ENCODE measurements at regions not wholly inside any gene's neighbourhood (a gene's known extent, or its start where the extent isn't known, plus 50 kb on each side); places are given as distances from the start of the nearest gene placed in this dataset.

DNA sequence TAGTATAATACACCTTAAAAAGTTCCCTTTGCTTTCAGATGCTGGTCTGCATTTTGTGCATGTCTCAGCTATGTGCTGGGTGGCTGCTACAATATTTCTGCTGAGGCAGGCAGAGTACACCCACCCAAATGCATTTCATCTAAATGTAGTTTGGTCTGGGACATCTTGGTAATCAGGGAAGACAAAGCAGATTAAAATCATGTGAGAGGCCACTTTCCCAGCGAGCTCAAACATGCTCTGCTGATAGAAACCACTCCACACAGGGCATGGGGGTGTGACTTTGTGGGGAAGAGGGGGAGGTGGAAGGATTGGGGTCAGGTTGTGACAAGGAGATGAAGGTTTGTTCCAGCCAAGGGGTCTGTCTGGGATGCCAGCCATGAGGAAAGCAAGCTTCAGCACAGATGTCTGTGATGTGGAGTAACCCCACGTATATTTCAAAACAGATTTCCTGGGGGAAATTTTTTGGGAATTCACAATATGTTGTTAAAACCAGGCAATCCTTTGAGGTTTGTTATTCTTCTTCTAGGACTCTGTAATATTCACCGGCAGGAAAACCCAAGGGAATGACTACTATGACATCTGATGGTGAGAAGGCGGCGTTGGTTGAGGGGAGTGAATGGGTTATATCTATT is 255.1 kb upstream of the FGGY start:
- Mint-ChIP-seq H3K4me1 (peaks cover 18% of the 10 kb centered on the region), H3K9me3 (no peaks in the 10 kb centered on the region), H3K36me3 (ENCODE audit: low read depth) (no peaks in the 10 kb centered on the region), H3K27ac (no peak overlapping the region), H3K4me3 (no peak overlapping the region), H3K27me3 (no peaks in the 10 kb centered on the region)
- ATAC-seq (replicated peaks), result no peak

GRCh38 chr1:59043796-59044195 is 253.1 kb upstream of the FGGY start:
- H3K36me3 Mint-ChIP-seq (ENCODE audit: low read depth), result no peaks in the 10 kb centered on the region
- ATAC-seq (replicated peaks), result no peak
- H3K27ac Mint-ChIP-seq, result no peak overlapping the region
- H3K27me3 Mint-ChIP-seq, result no peaks in the 10 kb centered on the region
- H3K4me1 Mint-ChIP-seq, result peaks cover 21% of the 10 kb centered on the region
- no peak overlapping the region for H3K4me3 Mint-ChIP-seq
- no peaks in the 10 kb centered on the region for H3K9me3 Mint-ChIP-seq

- H3K4me1 Mint-ChIP-seq, result peaks cover 21% of the 10 kb centered on the region
- no peaks in the 10 kb centered on the region for H3K36me3 Mint-ChIP-seq (ENCODE audit: low read depth)
- ATAC-seq (replicated peaks), result no peak
- no peaks in the 10 kb centered on the region for H3K27me3 Mint-ChIP-seq
- peak overlapping the region; percentile 45 for H3K27ac Mint-ChIP-seq
- H3K4me3 Mint-ChIP-seq, result peak overlapping the region; percentile 28
- no peaks in the 10 kb centered on the region for H3K9me3 Mint-ChIP-seq
Observed at GRCh38 chr1:59044535-59045121, 252.3 kb upstream of the FGGY start.

DNA sequence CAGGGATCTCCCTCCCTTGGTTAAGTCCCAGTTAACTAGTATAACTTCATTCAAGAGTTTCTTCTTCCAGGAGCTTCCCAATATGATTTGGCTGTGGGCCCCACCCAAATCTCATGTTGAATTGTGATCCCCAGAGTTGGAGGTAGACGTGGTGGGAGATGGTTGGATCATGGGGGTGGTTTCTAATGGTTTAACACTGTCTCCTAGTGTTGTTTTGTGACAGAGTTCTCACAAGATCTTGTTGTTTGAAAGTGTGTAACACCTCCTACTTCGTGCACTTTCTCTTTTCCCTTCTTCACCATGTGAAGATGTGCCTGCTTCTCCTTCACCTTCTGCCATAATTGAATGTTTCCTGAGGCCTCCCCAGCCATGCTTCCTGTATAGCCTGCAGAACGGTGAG is 251.8 kb upstream of the FGGY start:
- H3K27me3 Mint-ChIP-seq, result no peaks in the 10 kb centered on the region
- peak overlapping the region; percentile 45 for H3K27ac Mint-ChIP-seq
- ATAC-seq (replicated peaks), result no peak
- H3K4me3 Mint-ChIP-seq, result peak overlapping the region; percentile 28
- no peaks in the 10 kb centered on the region for H3K36me3 Mint-ChIP-seq (ENCODE audit: low read depth)
- peaks cover 21% of the 10 kb centered on the region for H3K4me1 Mint-ChIP-seq
- no peaks in the 10 kb centered on the region for H3K9me3 Mint-ChIP-seq

DNA sequence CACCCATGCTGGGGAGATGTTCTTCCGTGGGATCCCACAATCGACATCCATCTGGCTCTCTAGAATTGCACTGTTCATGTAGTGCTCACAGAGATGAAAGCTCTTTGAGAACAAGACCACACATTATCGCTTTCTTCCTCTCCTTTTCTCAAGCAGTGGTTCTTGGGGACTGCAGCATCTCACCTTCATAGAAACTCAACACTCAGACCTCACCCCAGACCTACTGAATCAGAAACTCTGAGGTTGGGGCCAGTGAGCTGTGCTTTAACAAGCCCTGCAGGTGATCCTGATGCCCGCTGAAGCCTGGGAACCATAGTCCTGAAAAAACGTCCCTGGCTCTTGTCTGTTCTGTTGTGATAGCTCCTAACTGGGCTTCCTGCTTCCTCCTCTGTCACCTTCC is 251.3 kb upstream of the FGGY start:
- H3K27ac Mint-ChIP-seq, result peak overlapping the region; percentile 45
- H3K4me1 Mint-ChIP-seq, result peaks cover 21% of the 10 kb centered on the region
- H3K9me3 Mint-ChIP-seq, result no peaks in the 10 kb centered on the region
- H3K36me3 Mint-ChIP-seq (ENCODE audit: low read depth), result no peaks in the 10 kb centered on the region
- H3K27me3 Mint-ChIP-seq, result no peaks in the 10 kb centered on the region
- ATAC-seq (replicated peaks), result peak; percentile 56
- peak overlapping the region; percentile 28 for H3K4me3 Mint-ChIP-seq

DNA sequence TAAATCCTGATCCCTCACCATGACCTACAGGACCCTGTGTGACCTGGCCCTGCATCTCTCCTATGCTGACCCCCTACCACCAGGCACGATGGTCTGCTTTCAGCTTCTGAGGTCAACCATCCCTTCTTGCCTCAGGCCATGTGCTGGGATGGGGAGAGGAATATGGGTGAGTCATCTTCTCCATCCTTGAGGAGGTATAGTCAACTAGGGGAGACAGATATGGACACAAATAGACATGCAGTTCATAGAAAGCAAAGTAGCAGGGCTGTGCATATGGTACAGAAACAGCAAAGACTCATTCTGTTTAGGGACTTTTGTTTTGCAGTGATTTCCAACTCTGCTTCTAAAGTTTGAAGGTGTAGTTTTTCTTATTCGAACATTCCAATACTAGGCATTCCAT is 250.8 kb upstream of the FGGY start:
- Mint-ChIP-seq H3K27me3 (no peaks in the 10 kb centered on the region), H3K27ac (peak overlapping the region; percentile 45), H3K9me3 (no peaks in the 10 kb centered on the region), H3K36me3 (ENCODE audit: low read depth) (no peaks in the 10 kb centered on the region), H3K4me1 (peaks cover 21% of the 10 kb centered on the region), H3K4me3 (peak overlapping the region; percentile 28)
- no peak for ATAC-seq (replicated peaks)

DNA sequence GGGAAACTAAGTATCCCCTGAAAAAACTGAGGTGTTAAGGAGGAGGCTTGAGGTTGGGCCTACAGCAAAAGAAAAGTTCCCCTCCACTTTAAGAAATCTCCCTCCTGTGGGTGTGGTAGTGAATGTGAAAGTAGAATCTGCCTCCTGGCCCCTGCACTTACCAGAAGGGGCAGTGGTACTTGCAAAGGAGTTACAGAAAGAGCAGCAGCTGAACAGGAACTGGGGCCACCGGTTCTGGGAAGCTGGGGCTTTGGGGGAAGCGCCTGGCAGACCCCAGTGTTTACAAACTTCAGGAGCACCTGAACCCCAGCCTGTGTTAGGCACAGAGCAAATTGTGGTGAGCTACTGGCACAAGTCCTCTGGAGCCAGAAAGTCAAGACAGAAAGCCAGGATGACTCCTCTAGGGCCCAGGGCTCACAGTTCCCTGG is 250.2 kb upstream of the FGGY start:
- no peaks in the 10 kb centered on the region for H3K27me3 Mint-ChIP-seq

GRCh38 chr1:59051007-59051406 is 245.9 kb upstream of the FGGY start:
- Mint-ChIP-seq H3K27ac (no peak overlapping the region), H3K36me3 (ENCODE audit: low read depth) (no peaks in the 10 kb centered on the region), H3K27me3 (peaks cover 5% of the 10 kb centered on the region), H3K4me1 (peaks cover 9% of the 10 kb centered on the region), H3K9me3 (no peaks in the 10 kb centered on the region), H3K4me3 (no peak overlapping the region)
- no peak for ATAC-seq (replicated peaks)

More for the DNA sequence above, 250.2 kb upstream of the FGGY start:
- Mint-ChIP-seq H3K9me3 (no peaks in the 10 kb centered on the region), H3K27ac (peak overlapping the region; percentile 45), H3K4me3 (peak overlapping the region; percentile 28), H3K36me3 (ENCODE audit: low read depth) (no peaks in the 10 kb centered on the region), H3K4me1 (peaks cover 21% of the 10 kb centered on the region)
- peak; percentile 84 for ATAC-seq (replicated peaks)

- H3K27me3 Mint-ChIP-seq, result peaks cover 5% of the 10 kb centered on the region
- ATAC-seq (replicated peaks), result no peak
- no peak overlapping the region for H3K4me3 Mint-ChIP-seq
Observed at GRCh38 chr1:59052166-59052590, 244.7 kb upstream of the FGGY start.

DNA sequence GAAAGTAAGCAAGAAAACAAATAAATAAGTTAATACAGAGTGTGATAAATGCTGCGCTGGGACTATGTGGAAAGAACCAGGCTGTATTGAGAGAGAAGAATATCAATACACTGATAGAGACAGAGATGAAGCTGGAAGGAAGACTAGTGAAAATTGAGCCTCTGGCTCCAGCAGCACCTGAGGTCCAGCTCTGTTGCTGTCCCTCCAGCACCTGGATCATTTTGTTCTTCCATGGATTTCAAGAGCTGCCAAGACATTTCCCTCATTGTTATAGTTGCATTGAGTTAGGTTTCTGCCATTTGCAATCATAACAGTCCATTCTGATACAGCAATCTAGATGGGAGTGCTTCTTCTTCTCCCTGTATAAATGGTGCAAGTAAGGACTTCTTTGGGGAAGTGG is 242.7 kb upstream of the FGGY start:
- ATAC-seq (replicated peaks), result no peak
- Mint-ChIP-seq H3K4me3 (no peak overlapping the region), H3K4me1 (no peaks in the 10 kb centered on the region), H3K9me3 (no peaks in the 10 kb centered on the region), H3K27ac (no peak overlapping the region), H3K36me3 (ENCODE audit: low read depth) (no peaks in the 10 kb centered on the region), H3K27me3 (peaks cover 5% of the 10 kb centered on the region)

More at GRCh38 chr1:59052166-59052590, 244.7 kb upstream of the FGGY start:
- Mint-ChIP-seq H3K36me3 (ENCODE audit: low read depth) (no peaks in the 10 kb centered on the region), H3K4me1 (no peaks in the 10 kb centered on the region), H3K27ac (no peak overlapping the region), H3K9me3 (no peaks in the 10 kb centered on the region)

DNA sequence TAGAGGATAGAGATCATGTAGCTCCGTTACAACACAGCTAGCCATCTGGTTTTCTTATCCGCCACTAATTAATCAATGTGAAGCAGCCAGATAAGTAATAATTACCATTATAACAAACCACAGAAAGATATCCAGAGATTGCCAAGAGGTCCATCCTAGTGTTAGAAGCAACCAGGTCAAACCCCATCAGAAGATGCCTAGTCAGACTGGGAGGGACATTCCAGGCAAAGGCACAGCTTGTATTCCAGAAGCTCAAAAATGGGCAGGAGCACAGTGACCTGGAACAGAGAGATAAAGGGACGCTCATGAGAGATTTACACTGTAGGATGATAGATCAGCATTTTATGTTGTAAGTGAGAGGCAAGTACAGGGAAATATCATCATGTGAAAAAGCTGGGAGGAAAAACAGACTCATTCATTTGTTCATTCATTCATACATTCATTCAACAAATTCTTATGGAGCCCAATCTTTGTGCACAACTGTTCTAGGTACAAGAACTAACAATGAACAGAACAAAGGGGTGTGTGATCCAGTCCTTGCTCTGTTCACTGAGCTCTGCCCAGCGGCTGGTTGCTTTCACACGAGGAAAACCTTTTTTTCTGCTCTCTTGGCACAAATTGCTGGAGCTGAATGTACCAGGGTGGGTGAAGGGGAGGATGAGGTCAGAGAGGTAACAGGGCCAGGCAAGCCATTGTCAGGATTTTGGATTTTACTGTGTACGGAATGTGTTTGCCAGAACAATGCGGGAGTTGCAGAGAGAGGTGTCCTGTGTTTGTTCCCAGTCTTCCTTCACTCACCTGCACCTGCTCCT is 240.8 kb upstream of the FGGY start:
- Mint-ChIP-seq H3K36me3 (ENCODE audit: low read depth) (no peaks in the 10 kb centered on the region), H3K27me3 (peaks cover 5% of the 10 kb centered on the region), H3K4me3 (no peak overlapping the region), H3K27ac (no peak overlapping the region), H3K4me1 (no peaks in the 10 kb centered on the region), H3K9me3 (no peaks in the 10 kb centered on the region)
- ATAC-seq (replicated peaks), result no peak

DNA sequence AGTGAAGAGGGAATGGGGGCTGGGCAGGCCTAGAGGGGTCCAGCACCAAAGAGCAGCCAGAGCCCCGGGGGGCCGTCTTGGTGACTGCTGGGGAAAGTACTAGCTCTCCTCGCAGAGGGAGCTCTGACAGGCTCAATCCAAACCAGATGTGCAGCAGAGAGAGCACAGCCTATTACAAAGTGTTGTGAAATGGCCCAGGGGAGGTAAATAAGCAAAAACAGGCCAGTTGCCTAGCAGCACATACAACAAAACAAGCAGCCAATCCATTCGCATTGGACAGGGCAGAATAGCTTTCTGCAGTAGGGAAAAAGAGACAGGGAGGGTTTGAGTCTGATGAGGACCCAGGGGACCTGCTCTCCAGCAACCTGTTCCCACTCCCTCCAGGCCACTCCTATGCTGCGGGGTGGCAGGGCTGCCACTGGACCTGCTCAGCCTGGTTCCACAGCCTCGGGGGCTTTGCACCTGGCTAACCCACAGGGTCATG is 239.6 kb upstream of the FGGY start:
- H3K4me3 Mint-ChIP-seq, result no peak overlapping the region
- H3K27me3 Mint-ChIP-seq, result peaks cover 5% of the 10 kb centered on the region
- no peak for ATAC-seq (replicated peaks)
- no peaks in the 10 kb centered on the region for H3K9me3 Mint-ChIP-seq
- H3K27ac Mint-ChIP-seq, result no peak overlapping the region
- no peaks in the 10 kb centered on the region for H3K4me1 Mint-ChIP-seq
- H3K36me3 Mint-ChIP-seq (ENCODE audit: low read depth), result no peaks in the 10 kb centered on the region

- no peaks in the 10 kb centered on the region for H3K9me3 Mint-ChIP-seq
- H3K27ac Mint-ChIP-seq, result peak overlapping the region; percentile 26
- H3K4me1 Mint-ChIP-seq, result no peaks in the 10 kb centered on the region
- peaks cover 5% of the 10 kb centered on the region for H3K27me3 Mint-ChIP-seq
- H3K36me3 Mint-ChIP-seq (ENCODE audit: low read depth), result no peaks in the 10 kb centered on the region
- ATAC-seq (replicated peaks), result no peak
- H3K4me3 Mint-ChIP-seq, result no peak overlapping the region
Observed at GRCh38 chr1:59057796-59058195, 239.1 kb upstream of the FGGY start.

DNA sequence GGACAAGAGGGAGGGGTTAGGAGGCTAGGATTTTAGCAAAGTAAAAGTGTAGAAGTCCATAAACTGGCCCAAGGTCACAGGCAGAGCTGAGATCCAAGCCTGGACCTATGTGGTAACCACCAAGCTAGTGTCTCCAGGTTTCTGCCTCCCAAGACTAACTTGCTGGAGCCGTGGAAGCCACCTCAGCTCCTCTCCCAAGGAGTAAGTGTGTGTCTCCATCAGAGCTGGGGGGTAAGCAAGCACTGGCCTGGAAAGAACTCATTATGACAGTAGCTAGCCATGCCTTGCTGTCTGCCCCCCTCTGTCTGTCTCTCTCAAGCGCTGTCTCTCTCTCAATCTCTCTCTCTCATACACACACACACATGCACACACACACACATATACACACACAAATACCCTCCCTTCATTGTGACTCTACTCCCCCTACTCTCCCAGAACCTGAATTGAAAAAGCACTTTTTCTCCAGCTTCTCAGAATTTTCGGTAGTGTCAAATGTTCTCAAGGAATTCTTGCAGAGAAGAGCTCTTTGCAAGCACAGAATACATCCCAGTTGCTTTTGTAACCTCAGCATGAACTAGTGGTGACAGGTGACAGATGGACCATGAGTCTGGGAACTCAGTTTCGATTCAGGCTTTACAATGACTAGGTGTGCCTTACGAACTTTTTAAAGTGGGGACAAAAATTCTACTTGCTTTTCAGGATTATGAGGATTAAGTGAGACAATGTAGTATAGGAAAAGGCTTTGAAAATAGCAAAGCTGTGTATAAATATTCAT is 238.0 kb upstream of the FGGY start:
- H3K4me3 Mint-ChIP-seq, result no peak overlapping the region
- peaks cover 5% of the 10 kb centered on the region for H3K27me3 Mint-ChIP-seq
- no peak overlapping the region for H3K27ac Mint-ChIP-seq
- no peaks in the 10 kb centered on the region for H3K36me3 Mint-ChIP-seq (ENCODE audit: low read depth)
- ATAC-seq (replicated peaks), result no peak
- H3K9me3 Mint-ChIP-seq, result no peaks in the 10 kb centered on the region
- peaks cover 4% of the 10 kb centered on the region for H3K4me1 Mint-ChIP-seq

All from activated T-helper 17 cell treated with anti-CD3 and anti-CD28 coated beads, Interleukin-2, amount 50 U/mL, for 72 hours (primary cell).